ENCODE measurements at regions not wholly inside any gene's neighbourhood (a gene's known extent, or its start where the extent isn't known, plus 50 kb on each side); places are given as distances from the start of the nearest gene placed in this dataset.

- TF ChIP-seq EZH2 (IDR thresholded peaks at IDR 0.05; ENCODE audit: low read length, unreplicated experiment): no peak
- no peak for TF ChIP-seq CTCF (conservative IDR thresholded peaks at IDR 0.05; ENCODE audit: low read depth, low read length)
Observed at GRCh38 chr11:92744929-92745585, 224.4 kb upstream of the MTNR1B start.
